ENCODE measurements at regions not wholly inside any gene's neighbourhood (a gene's known extent, or its start where the extent isn't known, plus 50 kb on each side); places are given as distances from the start of the nearest gene placed in this dataset.

DNA sequence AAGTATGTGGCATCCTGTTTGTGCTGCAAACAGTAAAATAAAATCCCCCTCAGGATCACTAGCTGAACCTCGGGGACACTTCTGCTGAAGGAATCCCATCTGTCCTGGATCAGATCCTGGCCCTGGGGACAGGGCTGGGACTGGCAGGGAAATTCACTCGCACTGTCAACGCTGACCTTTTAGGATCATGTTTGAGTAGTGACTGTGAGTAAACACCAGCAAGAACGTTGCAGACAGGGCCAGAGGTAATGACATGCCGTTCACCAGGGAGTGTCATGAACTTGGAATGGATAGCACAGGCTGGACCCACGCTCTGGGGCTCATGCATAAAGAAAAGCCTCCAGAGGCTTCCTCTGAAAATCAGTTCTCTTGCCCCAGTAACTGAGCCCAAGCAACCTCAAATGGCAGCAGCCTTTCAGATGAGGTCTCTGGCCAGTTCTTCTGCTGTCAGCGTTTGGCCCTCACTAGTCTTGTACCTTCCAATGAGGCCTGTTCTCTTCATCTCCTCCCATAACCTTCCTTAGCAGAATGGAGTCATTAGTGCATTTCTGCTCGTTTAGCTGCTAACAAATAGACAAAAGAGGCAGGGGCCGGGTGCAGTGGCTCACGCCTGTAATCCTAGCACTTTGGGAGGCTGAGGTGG, 51.0 kb upstream of the BARX2 start:
- DNase-seq (ENCODE audit: low read depth) = no peak

DNA sequence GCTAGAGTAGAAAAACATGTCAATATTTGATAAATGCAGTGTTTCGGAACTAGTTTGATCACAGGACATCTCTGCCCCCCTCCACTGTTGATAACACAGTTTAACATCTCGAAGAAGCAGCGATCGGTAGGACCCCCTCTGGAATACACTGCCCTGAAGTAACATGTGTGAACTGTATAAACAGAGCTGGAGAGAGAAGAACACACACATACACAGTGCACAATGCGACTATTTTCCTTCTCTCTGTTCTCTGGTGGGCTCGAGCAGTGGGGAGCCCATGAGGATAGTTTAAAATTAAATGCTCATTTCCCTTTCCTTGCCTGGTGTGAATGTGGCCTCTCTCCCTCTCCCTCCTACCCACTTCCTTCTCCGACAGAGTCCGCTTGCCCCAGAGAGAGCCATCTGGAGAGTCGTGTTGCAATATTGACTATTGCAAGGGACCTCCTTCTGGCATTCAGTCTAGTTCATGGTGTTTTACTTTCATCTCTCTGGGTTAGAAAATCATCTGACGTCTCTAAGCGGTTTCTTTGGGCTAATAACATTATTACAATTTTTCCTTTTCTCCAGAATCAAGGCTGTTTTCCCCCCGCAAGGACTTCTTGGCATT, 51.6 kb upstream of the BARX2 start:
- DNase-seq (ENCODE audit: low read depth) = no peak

DNA sequence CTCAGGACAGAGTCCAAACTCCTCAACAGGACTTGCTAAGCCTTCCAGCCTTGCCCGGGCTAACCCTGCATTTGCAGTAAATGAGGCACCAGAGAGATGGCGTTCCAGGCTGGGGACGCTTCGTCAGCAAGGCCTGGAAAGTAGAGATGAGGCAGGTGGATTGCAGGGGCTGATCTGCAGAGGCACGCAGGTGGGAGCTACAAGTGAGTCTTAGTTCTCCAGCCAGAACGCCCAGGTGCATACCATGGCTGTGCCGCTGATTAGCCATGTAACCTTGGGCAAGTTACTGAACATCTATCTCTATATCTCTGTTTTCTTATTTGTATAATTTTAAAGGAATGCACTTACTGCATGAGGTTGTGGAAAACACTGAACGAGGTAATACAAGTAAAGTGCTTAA, 52.7 kb upstream of the BARX2 start:
- DNase-seq (ENCODE audit: low read depth) = no peak

DNA sequence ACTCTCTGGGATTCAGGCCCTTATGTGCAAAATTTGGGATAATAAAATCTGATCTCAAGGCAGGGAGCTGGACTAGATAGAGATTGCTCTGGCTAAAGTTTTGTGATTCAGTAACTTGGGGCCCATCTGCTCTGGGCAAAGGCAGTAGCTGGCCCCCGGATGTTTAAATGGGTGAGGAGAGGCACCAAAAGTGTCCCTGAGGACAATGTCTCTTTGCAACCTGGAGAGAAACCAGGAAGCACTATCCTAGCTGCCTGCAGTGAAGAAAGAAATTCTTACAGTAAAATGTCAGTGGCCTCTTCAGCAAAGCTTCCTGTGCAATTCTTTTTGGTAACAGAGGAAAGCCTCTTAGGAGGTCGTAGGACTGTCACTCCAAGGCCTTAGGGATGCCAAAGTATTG, 54.6 kb upstream of the BARX2 start:
- no peak for DNase-seq (ENCODE audit: low read depth)

DNA sequence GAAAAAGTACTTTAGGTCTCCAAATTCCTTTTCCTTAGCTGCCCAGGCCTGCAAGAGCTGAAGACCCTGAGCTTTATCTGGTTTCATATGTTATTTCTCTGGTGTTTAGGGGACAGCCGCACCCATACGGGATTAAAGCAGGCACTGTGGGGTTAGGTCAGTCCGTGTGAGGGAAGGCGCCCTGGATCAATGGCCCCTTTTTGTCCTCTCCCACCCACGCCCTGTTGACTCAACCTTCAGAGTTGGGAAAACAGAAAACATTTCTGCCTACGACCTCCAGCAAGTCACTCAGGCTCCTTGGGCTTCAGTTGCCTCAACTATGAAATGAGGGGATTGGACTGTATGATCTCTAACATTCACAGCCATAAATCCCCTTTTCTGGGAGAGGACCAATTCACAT, 55.2 kb upstream of the BARX2 start:
- DNase-seq (ENCODE audit: low read depth) = no peak

DNA sequence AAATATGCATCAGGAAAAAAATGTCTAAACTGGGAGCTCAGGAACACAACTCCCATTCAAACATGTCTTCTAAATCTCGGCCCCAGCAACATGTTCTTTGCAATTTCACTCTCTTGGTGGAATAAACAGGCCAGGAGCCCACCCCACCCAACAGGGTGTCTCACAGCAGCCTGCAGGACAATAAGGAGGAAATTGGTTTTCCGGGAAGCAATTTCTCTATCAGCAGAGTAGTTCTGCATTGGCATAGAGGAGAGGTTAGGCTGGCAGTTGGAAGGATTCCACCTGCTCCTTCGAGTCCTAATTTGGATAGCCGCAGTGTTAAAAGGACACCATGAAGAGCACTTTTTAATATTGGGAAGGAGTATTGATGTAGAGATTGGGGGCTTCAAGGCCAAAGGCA, 55.9 kb upstream of the BARX2 start:
- DNase-seq (ENCODE audit: low read depth) = no peak

DNA sequence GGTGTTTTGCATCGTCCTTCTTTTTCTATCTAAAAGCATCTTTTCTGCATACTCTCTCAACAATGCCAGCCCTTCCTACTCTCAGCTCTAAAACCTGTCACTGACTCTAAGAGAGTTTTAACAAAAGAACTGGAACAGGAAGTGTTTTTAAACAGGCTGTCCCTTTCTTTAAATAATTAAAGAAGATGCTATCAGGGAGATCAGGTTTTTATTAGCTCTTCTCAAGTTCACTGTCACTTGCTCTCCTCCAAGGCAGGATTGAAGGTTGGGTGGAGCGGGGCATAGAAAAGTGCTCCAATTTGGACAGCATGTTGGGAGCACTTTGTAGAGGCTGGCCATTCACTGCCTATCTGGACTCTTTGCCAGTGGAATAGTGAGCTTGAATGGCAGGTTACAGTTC, 56.4 kb upstream of the BARX2 start:
- DNase-seq (ENCODE audit: low read depth) = no peak

DNA sequence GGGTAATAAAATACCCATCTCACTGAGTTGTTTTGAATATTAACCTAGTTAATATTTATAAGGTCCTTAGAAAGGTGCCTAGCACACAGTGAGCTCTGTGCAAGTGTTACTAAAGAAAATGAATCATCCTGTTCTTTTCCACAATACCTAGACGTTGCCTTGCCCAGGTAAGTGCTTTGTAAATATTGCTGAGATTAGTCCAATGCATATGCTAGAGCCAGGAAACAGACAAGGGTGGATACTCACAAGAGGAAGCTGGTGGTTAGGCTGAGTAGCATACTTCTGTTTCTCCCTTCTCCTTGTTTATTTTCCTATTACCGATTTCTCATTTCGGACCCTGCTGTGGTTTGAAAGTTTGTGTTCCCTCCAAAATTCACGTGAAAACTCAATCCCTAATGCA, 58.1 kb upstream of the BARX2 start:
- DNase-seq (ENCODE audit: low read depth) = no peak

DNA sequence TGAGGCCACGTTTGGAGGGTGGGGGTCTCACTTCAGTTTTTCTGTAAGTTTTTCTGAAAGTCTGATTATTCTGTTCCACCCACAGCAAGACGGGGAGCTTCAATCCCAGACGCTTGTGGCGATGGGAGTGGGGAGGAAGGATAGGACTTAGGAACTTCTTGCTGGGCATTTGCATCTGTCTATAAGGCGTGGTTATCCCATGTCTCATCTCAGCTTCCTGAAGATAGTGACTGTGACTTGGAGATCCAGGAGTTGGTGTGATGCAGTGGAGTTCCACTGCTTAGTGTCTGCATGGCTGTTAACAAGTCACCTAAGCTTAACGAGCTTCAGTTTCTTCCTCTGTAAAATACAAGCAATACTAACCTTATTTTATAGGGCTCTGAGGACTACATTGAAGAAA, 58.9 kb upstream of the BARX2 start:
- DNase-seq (ENCODE audit: low read depth) = no peak

DNA sequence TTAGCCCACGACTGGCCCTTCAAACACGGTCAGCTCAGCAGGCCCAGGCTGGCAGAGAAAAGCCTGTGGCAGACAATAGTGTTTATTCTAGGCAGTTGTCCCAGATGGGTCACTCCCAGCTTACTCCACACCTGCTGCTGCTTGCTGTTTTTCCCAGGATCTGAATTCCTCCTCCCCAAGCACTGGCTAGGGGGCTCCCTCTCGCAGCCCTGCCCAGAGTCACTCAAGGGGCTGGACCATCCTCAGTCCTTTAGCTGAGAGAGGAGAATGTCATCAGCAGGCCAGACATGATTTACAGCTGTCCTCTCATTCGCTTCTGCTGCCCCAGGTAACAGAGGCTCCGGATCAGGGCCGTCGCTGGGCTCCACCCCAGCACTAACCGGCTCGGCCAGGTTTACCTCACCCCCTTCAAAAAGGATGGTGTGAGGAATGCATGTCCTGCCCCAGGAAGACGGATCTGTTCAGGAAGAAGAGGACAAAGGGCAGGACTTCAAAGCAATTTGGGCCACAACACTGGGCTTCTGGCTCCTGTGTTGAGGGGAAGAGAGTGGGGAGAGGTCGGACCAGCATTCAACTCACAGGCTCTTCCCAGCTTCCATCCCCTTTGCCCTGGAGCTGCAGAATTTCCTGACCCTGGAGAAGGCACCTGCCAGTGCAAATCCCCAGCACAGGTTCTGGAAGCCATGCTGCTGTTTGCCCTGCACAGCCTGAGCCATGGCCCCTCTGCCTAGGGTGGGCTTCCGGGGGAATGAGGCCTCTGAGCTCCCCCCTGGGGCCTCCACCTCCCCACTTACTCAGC, 59.7 kb upstream of the BARX2 start:
- DNase-seq (ENCODE audit: low read depth) = no peak

DNA sequence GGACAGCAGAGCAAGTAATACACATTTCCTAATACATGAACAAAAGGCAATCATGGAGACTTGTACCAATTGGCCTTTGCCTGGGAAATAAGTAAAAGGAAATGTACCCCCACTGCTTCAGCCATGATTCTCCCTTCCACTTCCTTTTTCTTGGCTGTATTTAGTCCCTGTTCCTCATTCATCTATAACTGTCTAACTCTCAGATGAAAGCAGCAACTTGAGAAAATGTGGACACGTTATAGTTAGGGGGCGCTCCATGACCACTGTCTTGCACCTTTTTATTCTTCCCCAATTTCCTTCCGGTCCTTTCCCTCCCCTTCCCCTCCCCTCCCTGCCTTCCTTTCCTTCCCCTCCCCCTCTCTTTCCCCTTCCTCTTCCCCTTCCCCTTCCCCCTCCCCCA, 61.3 kb upstream of the BARX2 start:
- no peak for DNase-seq (ENCODE audit: low read depth)

DNA sequence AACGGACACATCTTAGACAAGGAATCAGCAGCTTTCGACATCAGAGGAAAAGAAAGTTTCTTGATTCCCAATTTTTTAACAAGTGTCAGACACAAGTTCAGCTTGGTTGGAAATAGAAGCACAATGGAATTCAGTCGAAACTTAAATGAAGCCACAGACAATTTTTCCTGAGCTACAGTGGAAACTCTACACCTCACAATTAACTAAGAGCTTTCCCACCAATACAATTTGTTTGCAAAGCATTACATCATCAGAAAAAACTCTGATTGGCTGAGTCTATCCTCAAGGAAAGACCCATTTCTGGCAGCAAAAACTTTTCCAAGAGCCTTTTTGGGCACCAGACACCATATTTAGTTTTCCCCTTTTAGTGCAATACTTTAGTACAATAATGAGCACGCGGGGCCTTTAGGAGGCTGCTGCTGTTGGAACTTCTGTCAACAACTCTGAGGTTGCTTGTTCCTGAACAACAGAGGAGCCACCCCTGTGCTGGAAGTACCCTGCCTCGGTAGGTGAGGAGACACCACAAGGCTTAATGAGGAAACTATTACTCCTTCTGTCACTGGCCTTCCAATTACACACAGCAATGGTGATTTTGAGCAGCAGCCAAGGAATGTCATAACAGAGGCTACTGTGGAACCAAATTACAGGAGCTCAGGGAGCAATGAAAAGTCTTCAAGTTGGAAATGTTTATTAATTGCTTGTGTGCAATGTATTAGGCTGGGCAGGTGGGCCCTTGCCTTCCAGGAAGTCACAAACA, 61.9 kb upstream of the BARX2 start:
- DNase-seq (ENCODE audit: low read depth) = no peak

DNA sequence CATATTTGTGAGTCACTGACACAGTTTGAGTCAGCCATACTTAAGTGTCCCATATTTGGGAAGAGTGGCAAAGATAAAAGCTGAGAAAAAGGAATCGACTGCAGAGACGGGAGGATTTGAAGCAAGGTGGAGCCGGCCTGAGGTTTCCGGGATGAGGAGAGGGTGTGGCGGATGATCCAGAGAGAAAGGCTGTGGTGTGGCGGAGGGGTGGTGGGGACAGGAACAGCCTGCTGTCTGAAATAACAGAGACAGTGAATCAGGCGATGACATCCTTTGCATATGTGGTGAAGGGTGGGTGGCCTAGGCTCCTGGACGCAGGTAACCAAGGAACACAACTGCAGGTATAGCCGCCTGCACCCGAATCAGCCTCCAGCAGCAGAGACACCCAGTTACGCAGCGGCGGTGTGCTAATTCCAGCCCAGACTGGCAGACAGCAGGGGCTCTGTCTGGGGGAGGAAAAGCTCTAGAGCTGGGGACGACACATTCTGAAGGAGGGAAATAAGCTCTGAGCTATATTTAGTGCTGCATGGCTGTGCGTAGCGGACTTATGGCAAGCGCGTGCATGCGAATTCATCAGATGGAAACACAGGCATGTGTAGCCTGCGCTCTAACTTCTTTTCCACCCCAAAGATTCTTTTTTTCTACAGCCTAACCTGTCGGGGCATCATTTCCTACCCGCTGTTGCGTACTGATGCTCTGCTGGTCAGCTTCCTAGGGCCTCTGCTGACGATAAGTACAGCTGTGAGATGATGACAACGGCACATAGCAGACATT, 62.7 kb upstream of the BARX2 start:
- DNase-seq (ENCODE audit: low read depth) = no peak

DNA sequence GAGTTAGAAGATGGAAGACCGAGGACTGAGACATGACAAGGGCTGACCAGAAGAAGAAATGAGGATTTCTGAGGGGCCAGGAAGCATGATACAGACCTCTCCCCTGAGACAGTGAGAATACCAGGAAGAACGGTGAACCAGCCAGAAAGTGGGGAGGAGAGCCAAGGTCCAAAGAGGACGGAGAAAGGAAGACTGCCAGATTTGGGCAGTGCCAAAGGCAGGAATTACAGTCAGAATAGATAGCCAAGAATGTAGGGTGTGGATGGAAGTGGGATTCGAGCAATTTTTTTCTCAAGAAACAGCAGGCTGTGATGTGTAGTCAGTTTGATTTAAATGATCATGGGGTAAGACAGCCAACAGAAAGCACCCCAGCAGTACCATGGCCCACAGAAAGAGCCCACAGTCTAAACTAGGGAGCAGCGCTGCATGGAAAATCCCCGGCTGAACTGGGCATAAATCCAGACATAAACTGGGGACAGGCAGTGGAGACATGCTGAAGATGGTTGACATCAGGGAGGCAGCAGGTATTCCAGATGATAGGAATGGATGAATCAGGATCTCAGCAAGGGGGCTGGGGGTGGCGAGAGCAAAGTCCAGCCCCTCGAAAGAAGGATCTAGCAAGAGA, 67.3 kb upstream of the BARX2 start:
- DNase-seq (ENCODE audit: low read depth) = no peak

DNA sequence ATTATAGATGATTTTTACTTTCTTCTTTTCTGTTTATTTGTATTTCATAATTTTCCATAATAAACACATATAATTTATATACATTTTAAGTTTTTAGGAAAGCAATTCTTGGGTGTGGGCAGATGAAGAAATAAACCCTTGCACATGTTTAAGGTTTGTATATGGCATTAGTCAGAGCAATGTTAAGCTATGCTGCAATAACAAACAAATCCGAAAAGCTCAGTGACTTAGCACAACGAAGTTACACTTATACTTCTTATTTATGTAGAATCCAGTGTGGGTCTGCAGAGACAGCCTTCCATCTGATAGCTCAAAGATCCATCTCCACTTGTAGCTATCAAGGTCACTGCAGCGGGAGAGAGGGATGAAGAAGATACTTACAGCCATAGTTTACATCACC, 68.5 kb upstream of the BARX2 start:
- no peak for DNase-seq (ENCODE audit: low read depth)

DNA sequence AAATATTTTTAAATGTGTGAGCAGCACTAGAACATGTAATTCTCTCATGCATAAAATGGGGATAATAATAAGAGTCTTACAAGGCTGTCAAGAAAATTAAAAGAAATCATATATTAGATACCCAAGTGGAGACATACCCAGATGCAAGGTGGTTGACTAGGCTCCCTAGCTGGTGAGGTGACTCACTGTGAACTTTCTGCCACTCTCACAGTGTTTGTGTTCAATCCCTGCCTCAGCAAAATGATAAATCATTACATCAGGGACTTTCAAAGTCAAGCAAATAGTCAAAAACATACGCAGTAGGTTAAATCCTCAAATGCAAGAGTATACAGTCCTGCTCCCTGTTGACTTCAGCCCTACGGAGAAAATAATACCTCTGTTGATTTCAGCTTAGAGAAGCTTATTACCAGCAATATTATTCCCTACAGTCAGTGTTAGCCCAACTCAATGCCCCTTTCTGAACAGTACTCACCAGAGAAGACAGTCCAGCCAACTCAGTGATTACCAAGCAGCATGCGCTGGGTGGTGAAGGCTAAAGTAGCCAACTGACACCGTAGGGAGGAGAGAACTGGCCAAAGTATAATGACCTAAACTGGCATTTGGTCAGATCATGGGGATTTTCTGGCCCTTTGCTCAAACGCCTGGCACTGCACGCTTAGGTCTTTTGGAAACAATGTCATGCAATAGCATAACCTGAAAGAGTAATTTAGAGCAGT, 73.1 kb upstream of the BARX2 start:
- DNase-seq (ENCODE audit: low read depth) = no peak

DNA sequence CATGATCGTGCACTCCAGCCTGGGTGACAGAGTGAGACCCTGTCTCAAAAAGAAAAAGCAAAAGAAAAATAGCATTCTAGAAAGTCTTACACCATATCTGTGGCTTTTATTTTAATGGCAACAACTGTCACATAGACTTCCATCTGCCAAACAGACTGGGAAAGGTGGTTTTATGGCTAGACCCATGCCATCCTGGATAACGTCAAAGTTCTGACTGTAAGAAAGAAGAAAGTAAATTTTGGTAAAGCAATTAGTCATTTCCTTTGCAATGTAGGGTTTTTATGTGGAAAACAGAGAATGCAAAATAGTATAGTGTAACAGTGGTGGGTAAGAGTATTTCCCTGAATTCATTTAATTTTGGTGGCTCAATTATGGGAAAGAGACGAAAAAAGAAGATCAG, 75.5 kb upstream of the BARX2 start:
- no peak for DNase-seq (ENCODE audit: low read depth)

DNA sequence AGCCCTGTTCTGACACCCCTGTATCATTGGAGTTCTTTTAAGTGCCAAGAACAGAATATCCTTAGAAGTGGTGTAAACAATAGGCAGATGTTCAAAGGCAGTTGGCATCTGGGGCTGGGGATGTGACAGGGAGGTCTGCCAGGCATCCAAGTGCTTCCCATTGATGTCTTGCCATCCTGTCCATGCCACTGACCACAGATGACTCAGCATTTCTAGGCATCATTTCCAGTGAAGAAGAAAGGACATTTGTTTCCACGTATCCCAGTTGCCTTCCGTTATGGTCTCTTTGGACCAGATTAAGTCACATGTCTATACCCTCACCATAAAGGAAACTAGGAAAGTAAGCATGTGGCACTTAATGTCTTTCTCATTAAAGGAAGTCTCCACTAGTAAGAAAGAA, 76.7 kb upstream of the BARX2 start:
- no peak for DNase-seq (ENCODE audit: low read depth)

DNA sequence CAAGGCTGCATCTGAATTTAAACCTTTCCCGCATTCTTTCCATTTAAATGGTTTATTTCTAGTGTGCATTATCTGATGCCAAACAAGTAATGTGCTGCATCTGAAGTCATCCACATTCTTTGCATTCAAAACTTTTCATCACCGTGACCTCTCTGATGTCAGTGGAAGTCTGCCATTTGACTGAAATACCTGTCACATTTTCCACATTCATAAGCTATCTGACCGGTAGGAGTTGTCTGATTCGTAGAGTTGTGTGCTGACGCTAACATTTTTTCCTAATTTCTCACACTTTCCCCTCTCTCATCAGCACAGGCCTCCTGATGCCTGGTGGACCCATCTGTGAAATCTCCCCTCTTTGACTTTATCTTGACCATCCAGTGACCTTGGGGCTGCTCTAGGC, 79.9 kb upstream of the BARX2 start:
- no peak for DNase-seq (ENCODE audit: low read depth)

DNA sequence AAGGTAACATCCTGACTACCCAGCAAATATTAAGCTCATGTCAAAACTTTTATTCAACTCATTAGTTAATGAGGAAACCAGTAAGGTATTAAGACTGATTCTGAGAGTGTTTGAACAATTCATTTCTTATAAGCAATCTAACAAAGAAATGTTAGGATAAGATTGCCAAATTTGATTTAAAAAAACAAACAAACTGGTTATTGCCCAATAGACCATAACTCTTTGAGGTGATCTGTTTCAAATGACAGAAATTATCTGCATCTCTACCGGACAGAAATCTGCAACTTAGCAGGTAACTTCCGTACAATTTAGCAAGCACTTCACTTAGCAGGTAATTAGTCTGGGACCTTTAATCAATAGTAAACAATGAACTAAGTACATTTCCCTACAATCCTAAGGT, 82.9 kb upstream of the BARX2 start:
- no peak for DNase-seq (ENCODE audit: low read depth)

DNA sequence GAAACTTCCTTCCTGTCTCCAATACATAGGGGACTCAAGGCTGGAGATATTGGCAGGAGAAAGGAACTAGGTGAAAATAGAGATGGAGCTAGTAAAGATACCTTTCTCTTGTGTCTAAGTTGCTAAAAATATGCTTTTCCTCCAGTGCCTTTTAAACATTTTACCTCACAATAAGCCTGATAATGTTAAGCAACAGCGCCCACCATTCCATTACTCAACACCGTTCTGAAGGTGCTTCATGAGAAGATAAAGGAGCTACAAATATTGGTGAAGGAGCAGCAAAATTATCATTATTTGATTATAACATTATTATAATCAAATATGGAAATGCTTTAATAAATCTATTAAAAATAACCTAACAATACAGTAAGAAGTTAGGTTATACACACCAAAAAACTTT, 83.6 kb upstream of the BARX2 start:
- DNase-seq (ENCODE audit: low read depth) = no peak
